COLO668 (cell line): ENCODE measurements at regions not wholly inside any gene's neighbourhood (a gene's known extent, or its start where the extent isn't known, plus 50 kb on each side); places are given as distances from the start of the nearest gene placed in this dataset.
"Not testable (repeated sequence)": the region's sequence is repeated elsewhere in the genome, so short reads cannot be mapped to it uniquely, and the experiment has no call there.

Source experiments
- DNase-seq: peaks from one replicate; lab custom pipeline; 2025; ENCODE audit not compliant: unreplicated experiment; lab: John Stamatoyannopoulos, UW

DNA sequence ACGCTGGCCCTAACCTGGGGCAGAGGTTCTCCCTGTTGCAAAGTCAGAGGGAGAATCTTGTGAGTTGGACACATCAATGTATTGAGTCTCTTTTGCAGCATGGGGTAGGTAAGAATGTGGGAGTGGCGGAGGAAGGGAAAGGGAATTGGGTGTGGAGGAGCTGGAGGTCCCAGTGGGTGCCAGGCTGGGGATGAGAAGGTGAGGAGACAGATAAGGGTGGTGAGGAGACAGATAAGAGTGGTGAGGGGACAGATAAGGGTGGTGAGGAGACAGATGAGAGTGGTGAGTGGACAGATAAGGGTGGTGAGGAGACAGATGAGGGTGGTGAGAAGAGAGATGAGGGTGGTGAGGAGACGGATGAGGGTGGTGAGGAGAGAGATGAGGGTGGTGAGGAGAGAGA lies 72.9 kb upstream of the SFSWAP start:
- DNase-seq = no peak

DNA sequence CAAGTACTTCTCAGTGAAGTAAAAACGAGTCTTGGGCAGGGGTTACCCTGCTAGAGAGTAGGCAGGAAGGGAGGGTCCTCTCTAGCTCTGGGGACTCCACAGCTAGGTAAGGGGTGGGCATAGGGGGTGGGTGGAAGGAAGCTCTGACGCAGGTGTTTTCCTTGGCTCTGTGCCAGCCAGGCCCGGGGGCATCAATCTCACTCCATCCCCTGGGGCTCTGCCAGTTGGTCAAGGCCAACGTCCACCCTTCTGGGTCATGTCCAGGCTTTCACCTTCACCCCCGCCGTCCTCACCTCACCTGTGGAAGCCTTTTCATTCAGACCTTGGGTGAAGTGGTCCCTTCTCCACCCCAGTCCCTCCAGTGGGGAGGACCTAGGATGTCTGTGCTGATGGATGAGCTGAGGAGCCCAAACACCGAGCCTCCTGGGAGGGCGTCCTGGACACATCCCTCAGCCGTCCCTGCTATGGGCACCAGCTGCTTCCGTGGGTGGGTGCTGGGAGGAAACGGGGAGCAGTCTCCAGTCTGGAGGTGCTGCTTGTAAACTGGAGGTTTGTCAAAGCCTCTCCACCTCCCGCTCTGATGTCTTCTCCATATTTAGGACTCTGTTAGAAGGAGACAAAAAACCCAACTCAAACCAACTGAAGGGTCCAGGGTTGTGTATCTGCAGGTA lies 71.5 kb upstream of the SFSWAP start:
- no peak for DNase-seq

- DNase-seq = no peak
Observed at GRCh38 chr12:131640525-131640924, 70.4 kb upstream of the SFSWAP start.

GRCh38 chr12:131641315-131641714 lies 69.6 kb upstream of the SFSWAP start:
- no peak for DNase-seq

GRCh38 chr12:131642101-131642540 lies 68.8 kb upstream of the SFSWAP start:
- DNase-seq = no peak

GRCh38 chr12:131642771-131643170 lies 68.1 kb upstream of the SFSWAP start:
- no peak for DNase-seq

DNA sequence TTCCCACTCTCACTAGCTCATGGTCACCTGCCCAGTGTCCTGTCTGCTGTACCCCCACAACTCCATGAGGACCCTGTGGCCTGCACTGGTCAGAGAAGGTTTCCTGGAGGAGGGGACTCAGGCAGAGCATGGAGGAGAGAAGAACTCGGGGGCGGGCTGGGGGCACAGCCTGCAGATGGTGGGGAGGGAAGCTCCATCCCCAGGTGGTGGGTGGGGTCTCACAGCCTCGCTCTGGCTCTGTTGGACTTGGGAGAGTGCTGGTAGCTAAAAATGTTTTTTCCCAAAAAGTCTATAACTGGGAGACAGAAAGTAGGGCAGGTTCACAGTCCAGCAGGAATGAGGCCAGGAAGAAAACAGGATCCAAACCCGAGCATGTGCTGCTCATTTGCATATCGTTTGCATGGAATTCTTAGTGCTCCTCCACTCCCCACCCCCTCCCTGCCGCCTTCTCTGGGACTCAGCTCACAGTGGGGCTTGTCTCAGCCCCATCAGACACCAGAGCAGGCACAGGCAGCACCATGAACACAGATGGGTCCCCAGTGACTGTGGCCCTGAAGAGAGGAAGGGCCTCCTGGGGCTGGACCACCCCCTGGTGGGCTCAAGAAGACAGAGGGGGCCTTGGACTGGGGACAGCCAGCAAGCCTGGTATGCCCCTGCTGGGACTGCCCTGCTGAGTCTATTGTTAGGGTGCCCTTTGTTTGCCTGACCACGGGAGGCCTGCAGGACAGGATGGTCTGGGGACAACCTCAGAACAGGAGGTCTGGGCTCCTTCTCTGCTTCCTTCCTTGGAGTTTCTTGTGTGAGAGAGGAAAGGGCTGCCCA lies 67.0 kb upstream of the SFSWAP start:
- DNase-seq = no peak

GRCh38 chr12:131644481-131644880 lies 66.4 kb upstream of the SFSWAP start:
- no peak for DNase-seq

DNA sequence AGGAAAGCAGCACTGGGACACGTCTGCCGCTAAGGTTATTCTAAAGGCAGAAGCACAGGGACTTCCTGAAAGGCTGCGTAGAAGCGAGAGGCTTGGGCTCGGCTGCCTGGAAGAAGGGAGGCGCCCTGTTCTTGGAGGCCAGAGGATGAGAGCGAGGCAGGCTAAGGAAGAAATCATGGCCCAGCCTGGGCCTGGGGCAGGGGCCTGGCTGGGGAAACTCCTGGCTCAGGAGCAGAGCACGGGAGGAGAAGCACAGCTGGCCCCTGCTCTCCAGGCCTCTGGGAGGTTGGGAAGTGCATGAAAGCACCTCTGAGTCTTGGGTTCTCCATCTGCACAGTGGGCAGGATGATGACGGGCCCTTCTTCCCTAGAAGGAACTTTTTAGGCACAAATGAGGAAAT lies 66.0 kb upstream of the SFSWAP start:
- DNase-seq = not testable (repeated sequence)

- DNase-seq = not testable (repeated sequence)
Observed at GRCh38 chr12:131645557-131645956, 65.3 kb upstream of the SFSWAP start.

DNA sequence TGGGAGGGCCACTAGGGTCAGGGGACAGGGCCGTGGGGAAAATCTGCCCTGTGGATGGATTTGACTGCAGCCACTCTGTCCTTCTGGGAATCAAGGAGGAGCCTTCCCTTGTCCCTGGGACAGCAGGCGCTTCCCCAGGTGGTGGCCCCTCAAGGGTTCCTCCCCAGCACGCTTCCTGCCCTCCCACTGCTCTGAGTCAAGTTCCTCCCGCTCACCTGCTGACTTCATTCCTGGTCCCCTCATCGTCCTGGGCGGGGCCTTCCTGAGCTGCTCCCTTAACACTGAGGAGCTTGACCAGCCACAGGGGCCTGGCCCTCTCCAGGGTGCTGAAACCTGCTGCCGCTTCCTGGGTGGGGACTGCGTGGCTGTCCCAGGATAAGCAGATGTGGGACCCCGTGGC lies 64.4 kb upstream of the SFSWAP start:
- not testable (repeated sequence) for DNase-seq

- no peak for DNase-seq
Observed at GRCh38 chr12:131647667-131648066, 63.2 kb upstream of the SFSWAP start.

- not testable (repeated sequence) for DNase-seq
Observed at GRCh38 chr12:131655469-131656174, 55.3 kb upstream of the SFSWAP start.

DNA sequence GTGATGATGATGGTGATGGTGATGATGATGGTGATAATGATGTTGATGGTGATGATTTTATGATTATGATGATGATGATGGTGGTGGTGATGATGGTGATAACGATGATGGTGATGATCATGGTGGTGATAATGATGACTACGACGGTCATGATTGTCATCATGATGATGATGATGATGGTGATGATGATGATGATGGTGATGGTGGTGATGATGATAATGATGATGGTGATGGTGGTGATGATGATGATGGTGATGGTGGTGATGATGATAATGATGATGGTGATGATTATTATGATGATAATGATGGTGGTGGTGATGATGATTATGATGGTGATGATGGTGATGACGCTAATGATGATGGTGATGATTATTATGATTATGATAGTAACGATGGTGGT lies 54.1 kb upstream of the SFSWAP start:
- not testable (repeated sequence) for DNase-seq

- DNase-seq = not testable (repeated sequence)
Observed at GRCh38 chr12:131658605-131659004, 52.3 kb upstream of the SFSWAP start.

- not testable (repeated sequence) for DNase-seq
Observed at GRCh38 chr12:131659484-131659883, 51.4 kb upstream of the SFSWAP start.

- not testable (repeated sequence) for DNase-seq
Observed at GRCh38 chr12:131659976-131660375, 50.9 kb upstream of the SFSWAP start.

DNA sequence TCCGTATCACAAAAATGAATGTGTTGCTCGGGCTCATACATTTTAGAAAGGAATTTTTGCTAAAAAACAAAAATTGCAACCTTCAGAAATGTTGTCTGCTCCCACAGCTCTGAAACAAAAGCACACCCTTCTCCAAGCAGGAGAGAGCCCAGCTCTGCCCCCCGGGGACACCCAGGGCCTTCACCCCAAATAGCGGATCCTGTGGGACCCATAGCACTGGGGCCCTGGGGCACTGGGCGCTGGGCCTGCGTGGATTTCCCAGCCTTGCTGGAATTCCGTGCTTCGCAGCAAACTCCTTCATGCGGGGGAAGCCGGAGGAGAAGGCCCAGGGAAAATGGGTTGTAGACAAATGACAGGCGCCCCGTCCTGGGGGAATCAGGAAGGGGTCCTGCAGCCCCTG lies 50.5 kb upstream of the SFSWAP start:
- DNase-seq = not testable (repeated sequence)
